ENCODE measurements at regions not wholly inside any gene's neighbourhood (a gene's known extent, or its start where the extent isn't known, plus 50 kb on each side); places are given as distances from the start of the nearest gene placed in this dataset.
A peak's percentile ranks its signal among the peaks of the same experiment; 100 is the strongest.

- no peak for TF ChIP-seq ARID3A (IDR thresholded peaks at IDR 0.05; ENCODE audit: borderline replicate concordance, low read depth, low read length)
- no peak for TF ChIP-seq SP2 (IDR thresholded peaks at IDR 0.05; ENCODE audit: extremely low read depth, low read depth, low read length, poor library complexity, severe bottlenecking)
- TF ChIP-seq HEY1 (CRISPR knock-in tag; IDR thresholded peaks at IDR 0.05; ENCODE audit: borderline replicate concordance), result no peak
- TF ChIP-seq NRF1 (conservative IDR thresholded peaks at IDR 0.05 in 1 of 2, IDR thresholded peaks at IDR 0.05 in 1 of 2), result no peak
- no peak for TF ChIP-seq DEAF1 (CRISPR knock-in tag; IDR thresholded peaks at IDR 0.05)
- TF ChIP-seq NR2C1 (IDR thresholded peaks at IDR 0.05), result peak; percentile 24; the same call in 1 of the 2 replicates
- peak; percentile 77 for TF ChIP-seq NR2C1 (tag; IDR thresholded peaks at IDR 0.05)
- peak; percentile 38; the same call in 1 of the 2 replicates for TF ChIP-seq TOE1 (IDR thresholded peaks at IDR 0.05; ENCODE audit: borderline replicate concordance)
- TF ChIP-seq TOE1 (CRISPR knock-in tag; IDR thresholded peaks at IDR 0.05; ENCODE audit: borderline replicate concordance, low read depth), result no peak
- no peak for TF ChIP-seq ZNF395 (CRISPR knock-in tag; IDR thresholded peaks at IDR 0.05)
- peak; percentile 48 for TF ChIP-seq CXXC5 (CRISPR knock-in tag; IDR thresholded peaks at IDR 0.05)
- peak; percentile 40; the same call in 1 of the 2 replicates for TF ChIP-seq BHLHE40 (IDR thresholded peaks at IDR 0.05; ENCODE audit: low read length)
- no peak for TF ChIP-seq SUPT5H (IDR thresholded peaks at IDR 0.05)
- TF ChIP-seq TRIM25 (IDR thresholded peaks at IDR 0.05; ENCODE audit: borderline replicate concordance), result no peak
- TF ChIP-seq MEF2A (IDR thresholded peaks at IDR 0.05; ENCODE audit: control insufficient read depth, low read depth, low read length), result no peak
- TF ChIP-seq LEF1 (IDR thresholded peaks at IDR 0.05), result no peak
- TF ChIP-seq TEAD4 (IDR thresholded peaks at IDR 0.05; ENCODE audit: low read length), result peak; percentile 28; the same call in 1 of the 2 replicates
- no peak for TF ChIP-seq TEAD4 (CRISPR knock-in tag; IDR thresholded peaks at IDR 0.05; ENCODE audit: borderline replicate concordance)
- TF ChIP-seq RFX7 (CRISPR knock-in tag; IDR thresholded peaks at IDR 0.05), result no peak
- no peak for TF ChIP-seq TSC22D4 (tag; IDR thresholded peaks at IDR 0.05)
- TF ChIP-seq NCOA1 (IDR thresholded peaks at IDR 0.05; ENCODE audit: low read depth), result no peak
- TF ChIP-seq ZNF57 (CRISPR knock-in tag; IDR thresholded peaks at IDR 0.05), result no peak
- TF ChIP-seq KDM4B (IDR thresholded peaks at IDR 0.05; ENCODE audit: borderline replicate concordance in 2 of 2, low read depth in 1 of 2), result no peak
- TF ChIP-seq EHMT2 (IDR thresholded peaks at IDR 0.05), result no peak
Measured at GRCh38 chr4:38230121-38230801, 270.1 kb downstream of the PTTG2 start (continued).

Data from K562 (cell line).